PC-3 (cell line): ENCODE measurements at regions not wholly inside any gene's neighbourhood (a gene's known extent, or its start where the extent isn't known, plus 50 kb on each side); places are given as distances from the start of the nearest gene placed in this dataset.
A peak's percentile ranks its signal among the peaks of the same experiment; 100 is the strongest.

Experiments used
- ATAC-seq: fragments of 200-7000 bp; cut with Tn5 transposase; 2 replicates; pipeline ENCODE4 v1.9.1; 2020; ENCODE audit warnings: mild to moderate bottlenecking, moderate library complexity
- BruUV-seq: library from RNA; stranded (reverse); fragments of 400-500 nt; replicated peaks from 2 replicates; lab custom pipeline; 2021; lab: Mats Ljungman, UMichigan
- CTCF ChIA-PET: fragments of 300-600 bp; sonication (Branson Sonifier 250); formaldehyde crosslinking; loops from one replicate; lab custom pipeline; 2022; ENCODE audit warnings: antibody characterized with exemption; lab: Charles Lee
- POLR2A ChIA-PET: fragments of 300-600 bp; sonication (Branson Sonifier 250); formaldehyde crosslinking; loops from one replicate; lab custom pipeline; 2022; ENCODE audit warnings: antibody characterized with exemption; ENCODE audit not compliant: unreplicated experiment; lab: Charles Lee
- DNase-seq: peaks from one replicate; pipeline ENCODE4 v3.0.0-alpha.2; 2015
- H2AFZ ChIP-seq: fragments of 300-600 bp; sonication (generic); 2 replicates; pipeline ENCODE4 v1.6.0; 2016; ENCODE audit warnings: antibody characterized with exemption, low read length
- H3F3A ChIP-seq: fragments of 300-600 bp; sonication (generic); one replicate; pipeline ENCODE4 v1.6.0; 2017; ENCODE audit warnings: antibody characterized with exemption, low read length, control low read depth, mild to moderate bottlenecking; ENCODE audit not compliant: unreplicated experiment
- H3K27ac ChIP-seq: fragments of 300-600 bp; sonication (generic); 2 replicates; pipeline ENCODE4 v1.5.1; 2016; ENCODE audit warnings: mild to moderate bottlenecking, low read length
- H3K27me3 ChIP-seq: fragments of 300-600 bp; sonication (generic); 2 replicates; pipeline ENCODE4 v1.6.1; 2016; ENCODE audit warnings: low read length, mixed read lengths
- H3K36me3 ChIP-seq: fragments of 300-600 bp; sonication (generic); 2 replicates; pipeline ENCODE4 v1.6.1; 2016; ENCODE audit warnings: low read depth, mixed run types, low read length, mixed read lengths
- H3K4me1 ChIP-seq: fragments of 300-600 bp; sonication (generic); 2 replicates; pipeline ENCODE4 v1.5.1; 2016; ENCODE audit warnings: low read length; ENCODE audit not compliant: insufficient read depth
- H3K4me2 ChIP-seq: fragments of 300-600 bp; sonication (generic); 2 replicates; pipeline ENCODE4 v1.6.0; 2016; ENCODE audit warnings: low read length
- H3K4me3 ChIP-seq: fragments of 300-600 bp; sonication (generic); 2 replicates; pipeline ENCODE4 v1.5.1; 2016; ENCODE audit warnings: mild to moderate bottlenecking, low read length, mixed read lengths
- H3K79me2 ChIP-seq: fragments of 300-600 bp; sonication (generic); 2 replicates; pipeline ENCODE4 v1.6.1; 2017; ENCODE audit warnings: low read length, mixed read lengths
- H3K9ac ChIP-seq: fragments of 300-600 bp; sonication (generic); 2 replicates; pipeline ENCODE4 v1.6.0; 2016; ENCODE audit warnings: mild to moderate bottlenecking, low read length
- H3K9me2 ChIP-seq: fragments of 300-600 bp; sonication (generic); replicated peaks from 2 replicates; pipeline ENCODE4 v1.6.1; 2016; ENCODE audit warnings: mixed run types, low read length, mixed read lengths
- H3K9me3 ChIP-seq: fragments of 300-600 bp; sonication (generic); 2 replicates; pipeline ENCODE4 v1.6.1; 2016; ENCODE audit warnings: low read length, mixed read lengths
- H4K20me1 ChIP-seq: fragments of 300-600 bp; sonication (generic); 2 replicates; pipeline ENCODE4 v1.6.1; 2016; ENCODE audit warnings: low read length, mixed read lengths
- CTCF ChIP-seq: fragments of 300-600 bp; sonication (generic); conservative IDR thresholded peaks from 2 replicates; pipeline ENCODE4 v1.5.1; 2017; ENCODE audit warnings: antibody characterized with exemption, low read depth, mild to moderate bottlenecking, low read length
- EZH2 ChIP-seq: fragments of 300-600 bp; sonication (generic); IDR thresholded peaks from one replicate; pipeline ENCODE4 v1.6.1; 2017; ENCODE audit warnings: antibody characterized with exemption, mild to moderate bottlenecking, low read length; ENCODE audit not compliant: unreplicated experiment
- EZH2phosphoT487 ChIP-seq: fragments of 300-600 bp; sonication (generic); IDR thresholded peaks from 2 replicates; pipeline ENCODE4 v1.6.1; 2018; ENCODE audit warnings: mild to moderate bottlenecking, antibody characterized with exemption, low read length, borderline replicate concordance
- intact Hi-C: fragments of 100-400 bp; cut with micrococcal nuclease; formaldehyde crosslinking; loops from 2 replicates; pipeline ENCODE4 v1.9.0; 2023

- no peaks in the 10 kb centered on the region for H3K4me1 ChIP-seq
- ChIA-PET POLR2A (no interaction called here), CTCF (no interaction called here)
- no peak for TF ChIP-seq EZH2
- no peak for TF ChIP-seq EZH2phosphoT487
- no peak for TF ChIP-seq CTCF
- H3K9ac ChIP-seq = no peak overlapping the region
- no peak overlapping the region for H2AFZ ChIP-seq
- no TSS peak for BruUV-seq
- H3K9me2 ChIP-seq = no peaks in the 10 kb centered on the region
- H3F3A ChIP-seq = no peaks in the 10 kb centered on the region
- H3K36me3 ChIP-seq = no peaks in the 10 kb centered on the region
- H3K4me3 ChIP-seq = no peak overlapping the region
- no peaks in the 10 kb centered on the region for H3K9me3 ChIP-seq
- no peak overlapping the region for H3K4me2 ChIP-seq
- H4K20me1 ChIP-seq = no peaks in the 10 kb centered on the region
- DNase-seq (no peak), ATAC-seq (no peak)
- peaks cover 34% of the 10 kb centered on the region for H3K27me3 ChIP-seq
- no peaks in the 10 kb centered on the region for H3K79me2 ChIP-seq
- H3K27ac ChIP-seq = no peak overlapping the region
- intact Hi-C loops = no loop called here
These were observed 182.9 kb upstream of the CST7 start for GRCh38 chr20:24766143-24766527.

DNA sequence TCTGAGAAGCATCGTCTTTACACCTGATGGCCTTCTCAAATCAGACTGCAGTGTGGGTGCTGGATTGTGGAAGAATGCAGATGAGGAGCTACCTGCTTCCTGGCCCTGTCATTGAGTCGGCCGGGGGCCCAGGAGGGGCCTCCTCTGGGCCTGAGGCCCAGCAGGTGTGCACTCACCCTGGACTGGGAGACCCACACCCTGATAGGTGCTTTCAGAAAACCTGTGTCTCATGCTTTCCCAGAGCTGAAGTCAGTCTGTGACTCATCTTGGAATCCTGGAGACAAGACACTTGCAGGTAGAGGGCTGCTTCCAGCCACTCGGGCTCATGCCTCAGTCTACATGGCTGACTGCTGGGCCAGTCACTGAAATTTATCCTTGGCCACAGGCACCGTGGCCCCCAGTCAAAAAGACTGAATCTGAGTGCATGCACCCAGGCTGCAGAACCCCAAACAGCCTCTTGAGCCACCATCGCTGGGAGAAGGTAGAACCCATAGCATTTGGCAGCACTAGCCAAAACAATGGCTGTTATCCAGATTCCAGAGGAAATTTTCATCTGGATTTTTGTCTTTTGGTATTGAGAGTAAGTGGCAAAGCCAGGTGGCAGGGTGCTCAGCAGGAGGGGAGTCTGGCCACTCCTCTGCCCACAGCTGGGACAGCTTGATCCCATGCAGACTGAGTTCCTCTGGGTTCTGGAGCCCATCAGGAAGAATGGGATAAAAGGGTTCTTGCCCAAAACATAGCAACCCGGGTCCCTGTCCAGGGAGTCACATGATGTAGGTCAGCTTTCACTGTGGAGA lies 182.0 kb upstream of the CST7 start:
- Histone ChIP-seq H3K79me2 (no peaks in the 10 kb centered on the region), H3K27me3 (peaks cover 34% of the 10 kb centered on the region), H2AFZ (no peak overlapping the region), H3K4me2 (no peak overlapping the region), H3K36me3 (no peaks in the 10 kb centered on the region), H3F3A (no peaks in the 10 kb centered on the region), H3K4me1 (peaks cover 7% of the 10 kb centered on the region), H3K27ac (no peak overlapping the region), H3K9me3 (no peaks in the 10 kb centered on the region), H3K9me2 (no peaks in the 10 kb centered on the region), H3K9ac (no peak overlapping the region), H4K20me1 (no peaks in the 10 kb centered on the region), H3K4me3 (no peak overlapping the region)
- intact Hi-C loops = no loop called here
- POLR2A ChIA-PET = no interaction called here
- TF ChIP-seq CTCF = no peak
- TF ChIP-seq EZH2 = no peak
- no peak for TF ChIP-seq EZH2phosphoT487
- CTCF ChIA-PET = no interaction called here
- DNase-seq (peak; percentile 33), ATAC-seq (no peak)
- BruUV-seq = no TSS peak

DNA sequence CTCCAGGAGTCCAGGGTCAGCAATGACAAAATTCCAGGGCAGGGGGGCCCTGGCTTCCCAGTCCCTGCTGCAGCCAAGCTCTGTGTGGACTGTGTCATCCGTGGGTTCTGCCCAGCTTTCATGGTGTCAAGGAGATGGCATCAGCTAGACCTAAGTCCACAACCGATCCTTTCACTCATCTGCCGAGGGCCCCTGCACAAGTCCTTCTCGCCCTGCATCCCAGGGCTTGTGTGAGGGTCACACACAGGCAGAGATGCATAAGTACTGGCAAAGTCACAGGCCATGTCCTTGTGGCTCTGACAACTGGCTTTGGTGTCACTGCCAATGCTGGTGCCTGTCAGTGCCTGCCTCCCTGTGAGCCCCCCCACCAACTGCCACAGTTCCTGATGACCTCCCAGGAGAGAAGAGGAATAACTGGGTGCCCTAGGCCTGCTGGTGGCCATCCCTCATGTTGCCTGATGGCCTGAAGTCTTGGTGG lies 181.4 kb upstream of the CST7 start:
- Histone ChIP-seq H3K4me3 (no peak overlapping the region), H3K36me3 (no peaks in the 10 kb centered on the region), H4K20me1 (no peaks in the 10 kb centered on the region), H3K4me1 (peaks cover 13% of the 10 kb centered on the region), H3K27ac (no peak overlapping the region), H3K9me2 (no peaks in the 10 kb centered on the region), H3K27me3 (peaks cover 29% of the 10 kb centered on the region), H3F3A (no peaks in the 10 kb centered on the region), H2AFZ (no peak overlapping the region), H3K9ac (no peak overlapping the region), H3K4me2 (no peak overlapping the region), H3K79me2 (no peaks in the 10 kb centered on the region), H3K9me3 (no peaks in the 10 kb centered on the region)
- BruUV-seq = no TSS peak
- TF ChIP-seq EZH2 = no peak
- ChIA-PET CTCF (no interaction called here), POLR2A (no interaction called here)
- DNase-seq (no peak), ATAC-seq (no peak)
- intact Hi-C loops = no loop called here
